AG10803 (cell line): ENCODE measurements at regions not wholly inside any gene's neighbourhood (a gene's known extent, or its start where the extent isn't known, plus 50 kb on each side); places are given as distances from the start of the nearest gene placed in this dataset.

Experiments
- DNase-seq: peaks from one replicate; pipeline ENCODE4 v3.0.0; 2010; ENCODE audit warnings: low read depth
- H3K4me3 ChIP-seq: 2 replicates; pipeline ENCODE4 v1.5.1; 2011; ENCODE audit warnings: mild to moderate bottlenecking, low read length, control low read depth
- TF ChIP-seq, protein P1 (sequence below): conservative IDR thresholded peaks from 2 replicates; pipeline ENCODE4 v1.5.1; 2011; ENCODE audit warnings: mild to moderate bottlenecking, low read length, control low read depth, inconsistent platforms

DNA sequence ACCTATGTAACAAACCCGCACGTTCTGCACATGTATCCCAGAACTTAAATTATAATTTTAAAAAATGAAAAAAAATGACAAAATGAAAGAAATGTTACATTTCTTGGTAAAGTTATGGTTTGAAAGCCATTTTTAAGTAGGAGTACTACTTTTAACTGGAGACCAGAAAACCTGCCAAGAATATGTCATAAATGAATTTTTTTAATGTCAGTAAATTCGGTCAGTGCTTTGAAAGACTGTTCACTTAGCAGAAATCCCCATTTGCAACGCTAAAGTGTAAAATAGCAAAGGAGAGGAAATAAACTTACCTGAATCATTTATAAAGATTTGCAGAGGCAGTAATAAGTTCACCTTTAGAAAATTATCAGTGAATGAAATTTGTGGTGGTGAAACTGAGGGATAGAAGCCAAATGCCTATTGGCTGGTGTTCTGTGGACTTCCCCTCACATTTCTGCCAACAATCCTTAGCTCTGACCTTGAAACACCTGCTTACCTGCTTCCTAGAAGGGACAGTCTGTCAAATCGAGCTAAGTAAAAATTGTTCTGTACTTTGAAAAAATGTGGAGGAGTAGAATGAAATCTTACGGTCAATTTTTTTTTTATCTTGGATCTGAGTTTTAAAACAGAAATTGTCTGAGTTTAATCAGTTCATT, 714.2 kb downstream of the SLC6A15 start:
- TF ChIP-seq, protein P1, sequence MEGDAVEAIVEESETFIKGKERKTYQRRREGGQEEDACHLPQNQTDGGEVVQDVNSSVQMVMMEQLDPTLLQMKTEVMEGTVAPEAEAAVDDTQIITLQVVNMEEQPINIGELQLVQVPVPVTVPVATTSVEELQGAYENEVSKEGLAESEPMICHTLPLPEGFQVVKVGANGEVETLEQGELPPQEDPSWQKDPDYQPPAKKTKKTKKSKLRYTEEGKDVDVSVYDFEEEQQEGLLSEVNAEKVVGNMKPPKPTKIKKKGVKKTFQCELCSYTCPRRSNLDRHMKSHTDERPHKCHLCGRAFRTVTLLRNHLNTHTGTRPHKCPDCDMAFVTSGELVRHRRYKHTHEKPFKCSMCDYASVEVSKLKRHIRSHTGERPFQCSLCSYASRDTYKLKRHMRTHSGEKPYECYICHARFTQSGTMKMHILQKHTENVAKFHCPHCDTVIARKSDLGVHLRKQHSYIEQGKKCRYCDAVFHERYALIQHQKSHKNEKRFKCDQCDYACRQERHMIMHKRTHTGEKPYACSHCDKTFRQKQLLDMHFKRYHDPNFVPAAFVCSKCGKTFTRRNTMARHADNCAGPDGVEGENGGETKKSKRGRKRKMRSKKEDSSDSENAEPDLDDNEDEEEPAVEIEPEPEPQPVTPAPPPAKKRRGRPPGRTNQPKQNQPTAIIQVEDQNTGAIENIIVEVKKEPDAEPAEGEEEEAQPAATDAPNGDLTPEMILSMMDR: no peak
- H3K4me3 ChIP-seq: no peak overlapping the region
- no peak for DNase-seq

DNA sequence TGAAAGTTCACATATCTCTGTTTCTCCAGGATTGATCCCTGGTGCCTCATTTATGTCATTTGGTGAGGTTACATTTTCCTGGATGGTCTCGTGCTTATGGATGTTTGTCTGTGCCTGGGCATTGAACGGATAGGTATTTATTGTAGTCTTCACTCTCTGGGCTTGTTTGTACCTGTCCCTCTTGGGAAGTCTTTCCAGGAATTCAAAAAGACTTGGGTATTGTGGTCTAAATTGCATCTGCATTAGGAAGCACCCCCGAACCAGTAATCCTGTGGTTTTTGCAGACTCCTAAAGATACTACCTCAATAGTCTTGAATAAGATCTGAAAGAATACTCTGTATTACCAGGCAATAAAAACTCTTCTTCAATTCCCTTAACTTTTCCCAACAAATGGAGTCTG, 720.8 kb downstream of the SLC6A15 start:
- DNase-seq: no peak
- TF ChIP-seq, protein P1: no peak
- H3K4me3 ChIP-seq: no peak overlapping the region

DNA sequence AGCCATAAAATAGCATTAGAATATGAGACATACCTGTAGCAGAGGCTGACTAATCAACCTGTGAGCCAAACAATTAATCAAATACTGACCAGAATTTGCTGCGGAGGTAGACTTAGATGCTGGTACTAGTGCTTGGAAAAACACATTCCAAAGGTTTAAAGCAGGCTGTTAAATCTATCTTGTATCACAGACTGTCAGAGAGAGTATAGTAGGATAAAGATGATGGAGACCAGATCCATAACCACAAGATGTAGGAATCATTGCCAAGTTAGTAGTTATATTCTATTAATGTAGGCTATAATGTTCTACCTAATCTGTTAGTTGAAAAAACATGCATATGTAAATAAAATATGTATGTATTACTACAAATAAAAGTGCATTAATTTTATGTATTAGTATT, 726.2 kb downstream of the SLC6A15 start:
- TF ChIP-seq, protein P1: no peak
- DNase-seq: no peak
- H3K4me3 ChIP-seq: no peak overlapping the region

DNA sequence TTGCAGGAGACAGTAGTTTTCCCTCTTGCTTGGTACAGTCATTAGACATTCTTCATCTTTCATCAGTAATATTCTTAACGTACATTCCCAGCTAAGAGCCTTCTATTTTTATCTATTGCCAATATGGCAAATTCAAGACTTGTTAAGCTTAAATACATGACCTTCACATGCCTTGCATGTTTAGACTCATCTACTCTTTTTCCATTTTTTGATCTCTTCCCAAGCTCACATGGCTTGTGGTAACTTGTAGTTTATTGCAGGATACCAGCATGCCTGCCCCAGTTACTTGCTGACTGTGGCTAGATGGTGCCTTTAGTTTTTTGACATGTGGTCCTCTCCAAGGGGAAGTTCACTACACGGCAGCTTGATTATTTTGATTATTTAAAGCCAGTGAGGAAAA, 729.0 kb downstream of the SLC6A15 start:
- DNase-seq: no peak
- TF ChIP-seq, protein P1: no peak
- H3K4me3 ChIP-seq: no peak overlapping the region

DNA sequence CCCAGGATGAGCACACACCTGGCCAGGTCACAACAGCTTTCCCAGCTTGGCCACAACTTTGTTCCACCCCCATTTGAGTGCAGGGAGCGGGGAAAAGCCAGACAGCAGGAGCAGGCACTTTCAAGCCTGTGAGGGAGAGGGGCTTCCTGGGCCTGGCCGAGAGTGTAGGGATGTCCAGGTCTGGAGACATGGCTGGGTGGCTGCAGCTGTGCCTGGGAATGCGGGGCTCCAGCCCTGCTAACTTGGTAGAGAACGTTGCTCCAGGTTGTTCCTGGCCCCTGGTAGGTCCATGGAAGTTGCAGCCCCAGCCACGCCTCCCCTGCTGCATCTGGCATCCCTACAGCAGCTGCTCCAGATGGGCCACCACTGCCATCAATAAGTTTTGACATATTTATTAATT, 738.5 kb downstream of the SLC6A15 start:
- DNase-seq: no peak
- no peak overlapping the region for H3K4me3 ChIP-seq
- TF ChIP-seq, protein P1: no peak

DNA sequence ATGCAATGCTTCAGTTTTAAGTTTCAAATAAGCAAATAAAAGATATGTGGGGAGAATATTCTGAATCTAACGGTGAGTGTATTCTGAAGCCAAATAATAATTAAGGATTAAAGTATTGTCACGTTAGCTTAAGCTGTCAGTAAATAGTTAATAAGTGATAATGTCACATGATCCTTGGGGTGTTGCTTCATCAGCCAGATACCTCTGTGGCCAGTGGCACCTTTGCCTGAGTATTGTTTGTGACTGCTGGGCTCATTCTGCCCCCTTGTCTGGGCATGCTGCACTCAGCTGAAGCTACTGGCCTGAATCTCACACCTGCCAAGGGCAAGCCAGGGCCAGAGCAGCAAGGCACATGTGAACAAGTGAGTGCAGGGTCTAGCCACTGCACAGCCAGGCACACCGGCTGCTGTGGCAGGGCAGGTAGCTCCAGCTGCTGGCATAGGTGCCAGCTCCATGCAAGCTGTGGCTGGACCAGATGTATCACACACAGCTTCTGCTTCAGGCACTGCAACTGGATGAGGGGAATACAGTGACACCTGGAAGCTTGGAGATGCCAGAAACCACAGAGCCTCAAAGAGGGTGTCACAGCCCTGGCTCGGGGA, 739.7 kb downstream of the SLC6A15 start:
- H3K4me3 ChIP-seq: no peak overlapping the region
- TF ChIP-seq, protein P1: no peak
- no peak for DNase-seq

DNA sequence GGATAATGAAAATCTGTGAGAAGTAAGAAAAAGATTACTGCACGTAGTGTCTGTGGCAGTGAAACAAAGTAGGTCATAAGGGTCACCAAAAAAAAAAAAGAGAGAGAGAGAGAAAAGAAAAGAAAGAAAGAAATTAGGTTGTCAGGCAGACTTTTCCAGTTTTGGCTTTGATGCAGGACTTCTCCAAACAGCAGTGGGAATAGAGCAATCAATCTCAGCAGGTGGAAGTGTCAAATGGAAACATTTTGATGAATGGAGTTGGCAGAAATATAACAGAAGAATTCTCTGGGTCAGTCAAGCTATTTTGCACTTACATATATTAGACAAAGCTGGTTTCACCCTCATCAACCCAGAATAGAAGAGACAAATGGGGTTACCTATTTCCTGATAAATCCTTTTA, 745.8 kb downstream of the SLC6A15 start:
- DNase-seq: no peak
- TF ChIP-seq, protein P1: no peak
- no peak overlapping the region for H3K4me3 ChIP-seq
